ENCODE measurements at regions not wholly inside any gene's neighbourhood (a gene's known extent, or its start where the extent isn't known, plus 50 kb on each side); places are given as distances from the start of the nearest gene placed in this dataset.

- Histone ChIP-seq H3K4me1 (no peaks in the 10 kb centered on the region), H3K36me3 (ENCODE audit: low read depth, missing control alignments) (no peaks in the 10 kb centered on the region), H3K27ac (no peak overlapping the region), H3K27me3 (no peaks in the 10 kb centered on the region), H3K4me3 (no peak overlapping the region), H3K9me3 (no peaks in the 10 kb centered on the region)
- 78 to 79% methylated on average over 3 of the region's 3 CpGs for WGBS, 2 donors
- intact Hi-C loops (cut with DNase I; ENCODE audit: low total_unique reads) = no loop called here
- TF ChIP-seq POLR2A (IDR thresholded peaks at IDR 0.05) (no peak), CTCF (IDR thresholded peaks at IDR 0.05) (no peak)
- DNase-seq = no peak
These were observed 873.4 kb upstream of the ADGRL3 start for GRCh38 chr4:60326735-60327134.

GRCh38 chr4:60327651-60328050 is 872.5 kb upstream of the ADGRL3 start:
- Histone ChIP-seq H3K4me3 (no peak overlapping the region), H3K36me3 (ENCODE audit: low read depth, missing control alignments) (no peaks in the 10 kb centered on the region), H3K27ac (no peak overlapping the region), H3K9me3 (no peaks in the 10 kb centered on the region), H3K4me1 (no peaks in the 10 kb centered on the region), H3K27me3 (no peaks in the 10 kb centered on the region)
- TF ChIP-seq POLR2A (IDR thresholded peaks at IDR 0.05) = no peak
- TF ChIP-seq CTCF (IDR thresholded peaks at IDR 0.05) = no peak
- no peak for DNase-seq
- intact Hi-C loops (cut with DNase I; ENCODE audit: low total_unique reads) = no loop called here
- 50 to 60% methylated on average over 1 of the region's 1 CpG for WGBS, 2 donors

GRCh38 chr4:60344908-60345307 is 855.2 kb upstream of the ADGRL3 start:
- Histone ChIP-seq H3K27ac (no peak overlapping the region), H3K27me3 (no peaks in the 10 kb centered on the region), H3K4me3 (no peak overlapping the region), H3K36me3 (ENCODE audit: low read depth, missing control alignments) (no peaks in the 10 kb centered on the region), H3K4me1 (no peaks in the 10 kb centered on the region), H3K9me3 (no peaks in the 10 kb centered on the region)
- intact Hi-C loops (cut with DNase I; ENCODE audit: low total_unique reads) = no loop called here
- no peak for DNase-seq
- TF ChIP-seq CTCF (IDR thresholded peaks at IDR 0.05) (no peak), POLR2A (IDR thresholded peaks at IDR 0.05) (no peak)
- 67 to 70% methylated on average over 2 of the region's 2 CpGs for WGBS, 2 donors

- TF ChIP-seq CTCF (IDR thresholded peaks at IDR 0.05) (no peak), POLR2A (IDR thresholded peaks at IDR 0.05) (no peak)
- Histone ChIP-seq H3K4me3 (no peak overlapping the region), H3K27me3 (no peaks in the 10 kb centered on the region), H3K36me3 (ENCODE audit: low read depth, missing control alignments) (no peaks in the 10 kb centered on the region), H3K9me3 (no peaks in the 10 kb centered on the region), H3K4me1 (no peaks in the 10 kb centered on the region), H3K27ac (no peak overlapping the region)
- DNase-seq = no peak
- intact Hi-C loops (cut with DNase I; ENCODE audit: low total_unique reads) = no loop called here
These were observed 854.7 kb upstream of the ADGRL3 start for GRCh38 chr4:60345392-60345791.

GRCh38 chr4:60359746-60360367 is 840.3 kb upstream of the ADGRL3 start:
- no peaks in the 10 kb centered on the region for H3K27me3 ChIP-seq
- no peak for DNase-seq
- no peaks in the 10 kb centered on the region for H3K9me3 ChIP-seq
- H3K27ac ChIP-seq = no peak overlapping the region
- no peaks in the 10 kb centered on the region for H3K36me3 ChIP-seq (ENCODE audit: low read depth, missing control alignments)
- H3K4me3 ChIP-seq = no peak overlapping the region
- TF ChIP-seq POLR2A (IDR thresholded peaks at IDR 0.05) (no peak), CTCF (IDR thresholded peaks at IDR 0.05) (no peak)
- H3K4me1 ChIP-seq = no peaks in the 10 kb centered on the region
- intact Hi-C loops (cut with DNase I; ENCODE audit: low total_unique reads) = no loop called here
- WGBS, 2 donors = 42 to 55% methylated on average over 3 of the region's 3 CpGs

Measured in testis (tissue), 2 donors.